ENCODE measurements at regions not wholly inside any gene's neighbourhood (a gene's known extent, or its start where the extent isn't known, plus 50 kb on each side); places are given as distances from the start of the nearest gene placed in this dataset.

GRCh38 chr10:90557385-90557784 is 300.5 kb downstream of the HTR7 start:
- TF ChIP-seq FOXP1 (CRISPR knock-in tag; IDR thresholded peaks at IDR 0.05; ENCODE audit: borderline replicate concordance) (no peak), ZNF396 (CRISPR knock-in tag; IDR thresholded peaks at IDR 0.05; ENCODE audit: borderline replicate concordance) (no peak), CTCF (IDR thresholded peaks at IDR 0.05) (no peak), ATF2 (CRISPR knock-in tag; IDR thresholded peaks at IDR 0.05; ENCODE audit: borderline replicate concordance, low read depth) (no peak)
- TF ChIP-seq, protein P1, sequence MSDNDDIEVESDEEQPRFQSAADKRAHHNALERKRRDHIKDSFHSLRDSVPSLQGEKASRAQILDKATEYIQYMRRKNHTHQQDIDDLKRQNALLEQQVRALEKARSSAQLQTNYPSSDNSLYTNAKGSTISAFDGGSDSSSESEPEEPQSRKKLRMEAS (CRISPR knock-in tag; IDR thresholded peaks at IDR 0.05), result no peak

Data from WTC11 (cell line).